Suprapubic skin (tissue), 4 donors: ENCODE measurements at regions not wholly inside any gene's neighbourhood (a gene's known extent, or its start where the extent isn't known, plus 50 kb on each side); places are given as distances from the start of the nearest gene placed in this dataset.

Source experiments
- EP300 ChIP-seq: sonication (generic); formaldehyde crosslinking; IDR thresholded peaks from one replicate; pipeline ENCODE4 v1.6.1; 2017; ENCODE audit warnings: antibody characterized with exemption
- POLR2A ChIP-seq, 2 donors: fragments of 450-650 bp; IDR thresholded peaks; one replicate each; pipeline ENCODE4 v1.6.1; 2017; ENCODE audit warnings: antibody characterized with exemption in 2 of 2, mild to moderate bottlenecking in 2 of 2, moderate library complexity in 2 of 2
- POLR2AphosphoS5 ChIP-seq, 3 donors: sonication (generic); formaldehyde crosslinking; IDR thresholded peaks; one replicate each; pipeline ENCODE4 v1.6.1; 2017; ENCODE audit warnings: antibody characterized with exemption in 3 of 3
- TF ChIP-seq, protein P1 (sequence below), 2 donors: fragments of 200-600 bp in 1 of 2; fragments of 450-650 bp in 1 of 2; sonication (generic) in 1 of 2; IDR thresholded peaks; one replicate each; pipeline ENCODE4 v1.5.1; 2016 to 2019; ENCODE audit warnings: antibody characterized with exemption in 2 of 2, mild to moderate bottlenecking in 1 of 2, moderate library complexity in 1 of 2

DNA sequence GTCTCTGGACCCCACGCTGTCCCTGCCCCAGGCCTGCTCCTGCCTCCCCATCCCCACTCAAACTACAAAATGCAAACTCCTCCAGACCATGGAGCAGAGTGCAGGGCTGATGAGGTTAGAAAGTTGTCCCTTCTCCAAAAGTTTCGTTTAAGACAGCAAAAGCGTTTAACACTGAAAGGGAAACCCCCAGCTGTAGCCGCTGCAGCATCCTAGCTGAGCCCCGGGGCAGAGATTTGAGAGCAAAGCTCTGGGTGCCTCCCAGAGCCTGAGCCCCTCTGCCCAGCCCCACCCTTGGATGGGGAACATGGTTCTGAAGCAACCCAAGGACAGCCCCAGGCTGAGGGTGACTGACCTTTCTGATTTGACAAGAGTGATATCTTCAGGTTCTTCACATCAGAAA, 52.8 kb upstream of the ENO4 start:
- TF ChIP-seq, protein P1, sequence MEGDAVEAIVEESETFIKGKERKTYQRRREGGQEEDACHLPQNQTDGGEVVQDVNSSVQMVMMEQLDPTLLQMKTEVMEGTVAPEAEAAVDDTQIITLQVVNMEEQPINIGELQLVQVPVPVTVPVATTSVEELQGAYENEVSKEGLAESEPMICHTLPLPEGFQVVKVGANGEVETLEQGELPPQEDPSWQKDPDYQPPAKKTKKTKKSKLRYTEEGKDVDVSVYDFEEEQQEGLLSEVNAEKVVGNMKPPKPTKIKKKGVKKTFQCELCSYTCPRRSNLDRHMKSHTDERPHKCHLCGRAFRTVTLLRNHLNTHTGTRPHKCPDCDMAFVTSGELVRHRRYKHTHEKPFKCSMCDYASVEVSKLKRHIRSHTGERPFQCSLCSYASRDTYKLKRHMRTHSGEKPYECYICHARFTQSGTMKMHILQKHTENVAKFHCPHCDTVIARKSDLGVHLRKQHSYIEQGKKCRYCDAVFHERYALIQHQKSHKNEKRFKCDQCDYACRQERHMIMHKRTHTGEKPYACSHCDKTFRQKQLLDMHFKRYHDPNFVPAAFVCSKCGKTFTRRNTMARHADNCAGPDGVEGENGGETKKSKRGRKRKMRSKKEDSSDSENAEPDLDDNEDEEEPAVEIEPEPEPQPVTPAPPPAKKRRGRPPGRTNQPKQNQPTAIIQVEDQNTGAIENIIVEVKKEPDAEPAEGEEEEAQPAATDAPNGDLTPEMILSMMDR (IDR thresholded peaks at IDR 0.05) = no peak
- no peak for TF ChIP-seq EP300
- TF ChIP-seq POLR2AphosphoS5 (IDR thresholded peaks at IDR 0.05) = no peak
- TF ChIP-seq POLR2A (IDR thresholded peaks at IDR 0.05) = no peak
